ENCODE measurements at regions not wholly inside any gene's neighbourhood (a gene's known extent, or its start where the extent isn't known, plus 50 kb on each side); places are given as distances from the start of the nearest gene placed in this dataset.

- FAIRE-seq (no peak), DNase-seq (ENCODE audit: low read depth, low spot score) (no peak)
- Histone ChIP-seq H3K27me3 (ENCODE audit: control insufficient read depth, extremely low read depth, insufficient read depth, low read length) (no peaks in the 10 kb centered on the region), H3K9ac (ENCODE audit: control insufficient read depth, extremely low read depth, insufficient read depth, low read length) (no peak overlapping the region), H3K4me1 (ENCODE audit: control insufficient read depth, extremely low read depth, insufficient read depth, low read length) (peaks cover 7% of the 10 kb centered on the region), H3K36me3 (ENCODE audit: control insufficient read depth in 2 of 2, extremely low read depth in 1 of 2, insufficient read depth in 2 of 2, low read length in 2 of 2) (no peaks in the 10 kb centered on the region), H3K4me2 (ENCODE audit: control insufficient read depth, extremely low read depth, insufficient read depth, low read depth, low read length) (no peak overlapping the region), H3K4me3 (ENCODE audit: control insufficient read depth in 2 of 3, extremely low read depth in 1 of 3, insufficient read depth in 2 of 3, low read depth in 1 of 3, low read length in 3 of 3) (no peak overlapping the region), H4K20me1 (ENCODE audit: control insufficient read depth, extremely low read depth, insufficient read depth, low read length) (no peaks in the 10 kb centered on the region), H3K27ac (ENCODE audit: control insufficient read depth, insufficient read depth, low read length) (no peak overlapping the region), H2AFZ (ENCODE audit: control insufficient read depth, low read length) (no peak overlapping the region), H3K9me1 (ENCODE audit: control insufficient read depth, extremely low read depth, insufficient read depth, low read length) (no peaks in the 10 kb centered on the region), H3K9me3 (ENCODE audit: control insufficient read depth, low read depth, low read length) (no peaks in the 10 kb centered on the region), H3K79me2 (ENCODE audit: control insufficient read depth, insufficient read depth, low read length) (no peaks in the 10 kb centered on the region)
- no peak for TF ChIP-seq EZH2 (IDR thresholded peaks at IDR 0.05; ENCODE audit: low read length)
- no peak for TF ChIP-seq CTCF (optimal IDR thresholded peaks at IDR 0.05 in 1 of 3, IDR thresholded peaks at IDR 0.05 in 1 of 3, conservative IDR thresholded peaks at IDR 0.05 in 1 of 3; ENCODE audit: extremely low read depth in 1 of 3, insufficient read depth in 2 of 3, low read length in 3 of 3)
- dilution Hi-C loops (cut with MboI; ENCODE audit: extremely low pct_ligation_motif_present, low sequenced_read_pairs) = no loop called here
Observed at GRCh38 chr18:10051877-10052631, 138.2 kb downstream of the VAPA start.

- no peak overlapping the region for H3K9ac ChIP-seq (ENCODE audit: control insufficient read depth, extremely low read depth, insufficient read depth, low read length)
- no peaks in the 10 kb centered on the region for H3K9me1 ChIP-seq (ENCODE audit: control insufficient read depth, extremely low read depth, insufficient read depth, low read length)
- H3K4me2 ChIP-seq (ENCODE audit: control insufficient read depth, extremely low read depth, insufficient read depth, low read depth, low read length) = no peak overlapping the region
- no peak overlapping the region for H2AFZ ChIP-seq (ENCODE audit: control insufficient read depth, low read length)
- H3K79me2 ChIP-seq (ENCODE audit: control insufficient read depth, insufficient read depth, low read length) = no peaks in the 10 kb centered on the region
- DNase-seq (ENCODE audit: low read depth, low spot score) (no peak), FAIRE-seq (no peak)
- no peak for TF ChIP-seq EZH2 (IDR thresholded peaks at IDR 0.05; ENCODE audit: low read length)
- TF ChIP-seq CTCF (optimal IDR thresholded peaks at IDR 0.05 in 1 of 3, IDR thresholded peaks at IDR 0.05 in 1 of 3, conservative IDR thresholded peaks at IDR 0.05 in 1 of 3; ENCODE audit: extremely low read depth in 1 of 3, insufficient read depth in 2 of 3, low read length in 3 of 3) = no peak
- no peaks in the 10 kb centered on the region for H3K9me3 ChIP-seq (ENCODE audit: control insufficient read depth, low read depth, low read length)
- H3K36me3 ChIP-seq (ENCODE audit: control insufficient read depth in 2 of 2, extremely low read depth in 1 of 2, insufficient read depth in 2 of 2, low read length in 2 of 2) = no peaks in the 10 kb centered on the region
- no peak overlapping the region for H3K27ac ChIP-seq (ENCODE audit: control insufficient read depth, insufficient read depth, low read length)
- peaks cover 15% of the 10 kb centered on the region for H3K4me1 ChIP-seq (ENCODE audit: control insufficient read depth, extremely low read depth, insufficient read depth, low read length)
- dilution Hi-C loops (cut with MboI; ENCODE audit: extremely low pct_ligation_motif_present, low sequenced_read_pairs) = no loop called here
- no peaks in the 10 kb centered on the region for H3K27me3 ChIP-seq (ENCODE audit: control insufficient read depth, extremely low read depth, insufficient read depth, low read length)
- no peaks in the 10 kb centered on the region for H4K20me1 ChIP-seq (ENCODE audit: control insufficient read depth, extremely low read depth, insufficient read depth, low read length)
- no peak overlapping the region for H3K4me3 ChIP-seq (ENCODE audit: control insufficient read depth in 2 of 3, extremely low read depth in 1 of 3, insufficient read depth in 2 of 3, low read depth in 1 of 3, low read length in 3 of 3)
Observed at GRCh38 chr18:10052871-10053270, 139.1 kb downstream of the VAPA start.

Measured in keratinocyte (primary cell).